ENCODE measurements at regions not wholly inside any gene's neighbourhood (a gene's known extent, or its start where the extent isn't known, plus 50 kb on each side); places are given as distances from the start of the nearest gene placed in this dataset.

DNA sequence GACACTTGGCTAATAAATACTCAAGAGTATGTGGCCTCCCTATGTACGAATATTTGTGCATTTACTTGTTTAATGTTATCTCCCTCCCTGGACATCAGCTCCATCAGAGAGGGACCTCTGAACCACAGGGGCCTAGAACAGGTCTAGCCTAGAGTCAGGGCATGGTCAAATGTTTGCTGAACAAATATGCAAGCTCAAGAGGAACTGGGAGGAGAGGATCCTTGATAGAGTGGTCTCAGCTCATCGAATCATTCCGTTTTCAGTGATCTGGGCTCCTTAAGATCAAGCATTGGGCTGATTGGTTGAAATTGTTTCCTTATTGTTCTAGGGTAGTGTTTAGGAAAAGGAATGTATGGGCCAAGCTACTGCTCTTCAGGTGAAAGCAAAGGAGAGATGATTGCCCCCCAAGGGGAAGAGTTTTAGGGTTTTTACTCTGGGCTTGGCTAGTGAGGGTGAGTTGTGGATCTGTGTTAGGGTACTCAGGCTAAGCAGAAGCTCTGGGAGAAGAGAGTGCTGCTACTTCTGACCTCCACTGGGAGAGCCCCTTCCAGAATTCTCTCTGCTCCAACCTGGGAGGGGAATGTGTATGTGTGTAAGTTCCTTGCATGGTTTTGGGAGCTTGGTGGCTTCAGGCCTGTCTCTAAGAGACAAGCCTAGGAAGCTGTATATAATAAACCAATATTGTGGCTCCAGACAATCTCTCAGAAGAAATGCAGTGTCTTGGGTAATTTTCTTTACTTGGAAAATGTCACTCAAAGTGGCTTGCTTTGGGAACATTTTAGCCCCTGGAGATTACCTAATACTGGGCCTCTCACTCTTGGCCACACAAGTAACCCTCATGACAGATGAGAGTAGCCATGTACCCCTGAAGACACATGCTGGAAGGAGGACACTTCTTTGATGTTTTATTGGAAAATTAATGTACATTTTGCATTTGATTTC lies 110.0 kb downstream of the EMX2 start:
- peaks cover 4 to 22% of the 10 kb centered on the region in 2 donors for H3K4me1 Mint-ChIP-seq (ENCODE audit: low read depth in 2 of 2)
- ATAC-seq (peak; percentile 17 to 57), DNase-seq (ENCODE audit: low spot score) (no peak)
- H3K9me3 Mint-ChIP-seq = peaks cover 17% of the 10 kb centered on the region
- H3K36me3 Mint-ChIP-seq = peaks cover 15% of the 10 kb centered on the region
- peak overlapping the region; percentile 34 for H3K4me3 Mint-ChIP-seq
- H3K27me3 Mint-ChIP-seq = peaks cover 19 to 22% of the 10 kb centered on the region in 2 donors
- no peak overlapping the region for H3K27ac Mint-ChIP-seq

DNA sequence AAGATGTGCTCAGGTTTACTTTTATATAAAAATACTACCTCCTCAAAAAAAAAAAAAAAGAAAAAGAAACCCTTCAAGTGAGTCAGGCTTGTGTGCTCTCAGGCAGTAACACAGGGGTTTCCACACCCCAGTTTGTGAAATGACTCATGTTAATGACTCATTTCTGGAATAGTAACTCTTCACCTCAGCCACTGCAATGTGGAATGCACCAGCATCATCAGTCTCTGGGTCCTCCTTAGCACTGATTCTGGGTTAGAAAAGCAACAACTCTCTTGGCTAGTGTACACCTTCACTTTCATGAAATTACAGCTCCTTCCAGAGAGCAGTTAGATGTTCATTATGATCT lies 110.6 kb downstream of the EMX2 start:
- H3K4me3 Mint-ChIP-seq = peak overlapping the region; percentile 34
- ATAC-seq = peak; percentile 91 to 93
- no peak for DNase-seq (ENCODE audit: low spot score)
- H3K9me3 Mint-ChIP-seq = peaks cover 17% of the 10 kb centered on the region
- H3K27ac Mint-ChIP-seq = no peak overlapping the region
- H3K27me3 Mint-ChIP-seq = peaks cover 19 to 22% of the 10 kb centered on the region in 2 donors
- peaks cover 15% of the 10 kb centered on the region for H3K36me3 Mint-ChIP-seq
- H3K4me1 Mint-ChIP-seq (ENCODE audit: low read depth in 2 of 2) = peaks cover 4 to 22% of the 10 kb centered on the region in 2 donors

DNA sequence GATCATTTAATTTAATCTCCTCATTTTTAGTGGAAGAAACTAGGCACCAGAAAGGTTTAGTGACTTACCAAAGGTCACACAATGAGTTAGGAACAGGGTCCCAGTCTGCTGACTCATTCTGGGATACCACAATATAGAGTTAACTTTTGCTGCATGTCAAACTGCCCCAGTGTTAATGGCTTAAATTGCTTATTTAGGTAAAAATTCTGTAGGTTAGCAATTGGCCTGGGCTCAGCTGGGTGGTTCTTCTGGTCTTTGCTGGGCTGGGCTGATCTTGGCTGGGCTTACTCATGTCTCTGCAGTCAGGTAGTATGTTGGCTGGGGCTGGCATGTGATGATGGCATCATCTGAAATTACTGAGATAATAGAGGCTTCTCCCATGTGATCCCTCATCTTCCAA lies 111.6 kb downstream of the EMX2 start:
- no peak for ATAC-seq
- peaks cover 22 to 26% of the 10 kb centered on the region in 2 donors for H3K27me3 Mint-ChIP-seq
- H3K27ac Mint-ChIP-seq = no peak overlapping the region
- peaks cover 4 to 22% of the 10 kb centered on the region in 2 donors for H3K4me1 Mint-ChIP-seq (ENCODE audit: low read depth in 2 of 2)
- H3K36me3 Mint-ChIP-seq = peaks cover 15% of the 10 kb centered on the region
- H3K9me3 Mint-ChIP-seq = peaks cover 17% of the 10 kb centered on the region
- H3K4me3 Mint-ChIP-seq = no peak overlapping the region
- no peak for DNase-seq (ENCODE audit: low spot score)

DNA sequence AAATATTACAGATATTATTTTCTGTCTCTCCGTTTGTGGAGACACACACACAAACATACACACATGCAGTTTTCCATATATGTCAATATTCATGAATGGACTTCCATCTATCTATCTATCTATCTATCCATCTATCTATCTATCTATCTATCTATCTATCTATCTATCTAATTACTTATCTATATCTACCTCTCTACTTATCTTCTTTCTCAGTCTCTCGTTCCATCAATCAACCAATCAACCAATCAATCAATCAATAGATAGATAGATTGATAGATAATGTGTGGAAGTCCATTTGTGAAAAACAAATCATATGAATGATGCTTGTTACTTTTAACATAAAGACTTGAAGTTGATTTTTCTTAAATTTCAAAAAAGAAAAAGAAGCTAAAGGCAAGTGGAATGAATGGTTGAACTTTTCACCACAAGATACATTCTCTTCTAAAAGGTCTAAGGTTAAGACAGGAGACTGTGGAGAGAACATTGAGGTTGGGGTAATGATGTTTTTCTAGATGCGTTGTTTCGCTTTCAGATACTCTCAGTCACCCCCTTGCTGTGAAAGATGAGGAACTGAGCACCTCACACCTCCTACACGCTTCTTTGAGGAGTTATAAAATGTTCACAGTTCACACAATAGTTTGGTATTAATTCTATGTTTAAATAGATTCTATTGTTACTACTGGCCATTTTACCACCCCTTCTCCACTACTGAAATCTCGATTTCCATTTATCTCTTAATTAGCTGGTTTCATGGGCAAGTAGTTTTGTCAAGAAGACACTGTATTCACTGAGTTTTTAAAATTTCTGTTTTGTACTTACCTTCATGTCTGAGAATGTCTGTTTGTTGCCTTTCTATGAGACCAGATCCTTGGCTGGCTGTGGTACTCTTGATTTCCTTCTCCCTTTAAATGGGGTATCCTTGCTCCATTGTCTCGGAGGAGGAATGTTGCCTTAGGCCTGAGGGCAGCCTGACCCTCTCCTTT lies 114.1 kb downstream of the EMX2 start:
- Mint-ChIP-seq H3K27me3 (peaks cover 19 to 22% of the 10 kb centered on the region in 2 donors), H3K9me3 (peaks cover 7% of the 10 kb centered on the region), H3K27ac (no peak overlapping the region), H3K4me3 (no peak overlapping the region), H3K36me3 (no peaks in the 10 kb centered on the region), H3K4me1 (ENCODE audit: low read depth in 2 of 2) (peaks cover 4 to 22% of the 10 kb centered on the region in 2 donors)
- ATAC-seq (peak in 1 of 2 donors; percentile 60), DNase-seq (ENCODE audit: low spot score) (no peak)

DNA sequence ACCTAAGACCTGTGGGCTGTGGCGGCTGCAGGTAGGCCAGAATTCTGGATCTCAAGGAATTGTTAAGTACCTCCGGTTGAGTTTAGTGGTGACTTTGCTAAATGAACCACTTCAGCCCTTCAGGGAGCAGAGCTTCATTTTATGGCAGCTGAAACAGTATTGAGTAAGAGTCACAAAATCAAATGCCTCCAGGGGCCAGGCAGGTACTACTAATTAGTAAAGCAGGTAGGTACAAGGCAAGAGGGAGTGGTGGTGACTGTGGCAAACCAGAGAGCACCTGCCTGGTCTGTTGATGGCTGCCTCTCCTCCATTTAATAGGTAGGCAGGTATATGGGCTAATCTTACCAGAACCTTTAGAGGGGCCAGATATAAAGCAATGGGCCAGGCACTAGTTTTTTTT lies 118.8 kb downstream of the EMX2 start:
- no peak overlapping the region for H3K27ac Mint-ChIP-seq
- H3K4me3 Mint-ChIP-seq = no peak overlapping the region
- peaks cover 0 to 4% of the 10 kb centered on the region in 2 donors for H3K4me1 Mint-ChIP-seq (ENCODE audit: low read depth in 2 of 2)
- H3K36me3 Mint-ChIP-seq = no peaks in the 10 kb centered on the region
- no peaks in the 10 kb centered on the region for H3K9me3 Mint-ChIP-seq
- DNase-seq (ENCODE audit: low spot score) (no peak), ATAC-seq (no peak)
- H3K27me3 Mint-ChIP-seq = peaks cover 13 to 25% of the 10 kb centered on the region in 2 donors

DNA sequence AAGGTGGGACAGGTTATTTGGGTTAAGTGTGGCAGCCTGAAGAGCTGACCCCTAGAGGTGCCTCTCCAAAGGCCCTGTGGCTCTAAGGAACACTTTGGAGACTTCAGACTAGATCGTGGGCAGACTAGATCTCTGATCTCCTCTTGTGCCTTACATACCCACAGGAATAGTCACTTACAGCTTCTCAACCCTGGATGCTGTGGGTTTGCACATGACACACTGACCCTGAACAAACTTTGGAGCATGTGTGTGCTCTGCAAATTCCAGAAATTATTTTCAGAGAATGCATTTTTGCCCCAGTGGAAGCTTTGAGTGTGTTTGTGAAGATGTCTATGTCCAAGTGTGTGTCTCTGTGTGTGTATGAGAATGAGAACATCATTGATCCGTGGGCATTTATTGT lies 119.6 kb downstream of the EMX2 start:
- Mint-ChIP-seq H3K4me1 (ENCODE audit: low read depth in 2 of 2) (no peaks in the 10 kb centered on the region), H3K9me3 (no peaks in the 10 kb centered on the region), H3K27ac (no peak overlapping the region), H3K27me3 (peaks cover 11 to 31% of the 10 kb centered on the region in 2 donors), H3K4me3 (no peak overlapping the region), H3K36me3 (no peaks in the 10 kb centered on the region)
- DNase-seq (ENCODE audit: low spot score) (no peak), ATAC-seq (no peak)

DNA sequence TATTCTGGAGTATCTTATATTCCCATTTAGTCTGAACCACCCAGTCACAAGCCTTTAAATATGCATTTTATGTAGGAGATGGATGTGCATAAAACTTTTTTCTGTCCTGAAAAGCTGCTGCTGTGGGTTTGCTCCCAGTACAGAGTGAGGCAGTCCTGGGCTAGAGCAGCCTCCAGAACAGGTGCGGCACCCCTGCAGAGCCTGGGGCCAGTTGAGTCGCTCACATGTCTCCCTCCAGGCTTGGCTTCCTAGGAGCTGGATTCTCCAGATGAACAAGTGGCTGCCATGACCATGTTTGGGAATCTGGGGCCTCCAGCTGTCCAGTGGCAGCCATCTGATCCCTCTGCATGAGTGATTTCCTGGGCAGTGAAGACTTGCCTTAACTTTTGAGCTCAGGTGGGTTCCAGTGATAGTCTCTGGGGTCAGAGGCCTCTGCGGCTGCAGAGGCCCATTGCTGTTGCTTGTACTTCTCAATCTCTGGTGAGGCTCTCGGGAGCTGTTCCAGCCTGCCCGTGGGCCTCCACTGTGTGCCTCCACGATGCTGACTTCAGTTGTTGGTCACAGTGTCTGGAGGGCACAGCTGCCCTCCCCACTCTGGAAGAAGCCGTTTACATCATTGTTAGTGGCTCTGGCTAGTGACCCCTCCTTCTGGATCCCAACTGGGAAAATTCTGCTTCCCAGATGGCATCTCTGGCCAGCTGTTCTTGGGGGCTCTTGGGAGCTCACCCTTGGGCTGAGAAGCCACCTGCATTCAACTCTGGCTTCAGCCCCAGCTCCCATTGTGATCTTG lies 120.4 kb downstream of the EMX2 start:
- peaks cover 12 to 34% of the 10 kb centered on the region in 2 donors for H3K27me3 Mint-ChIP-seq
- no peaks in the 10 kb centered on the region for H3K36me3 Mint-ChIP-seq
- no peak overlapping the region for H3K4me3 Mint-ChIP-seq
- no peaks in the 10 kb centered on the region for H3K9me3 Mint-ChIP-seq
- no peak for DNase-seq (ENCODE audit: low spot score)
- no peak for ATAC-seq
- H3K4me1 Mint-ChIP-seq (ENCODE audit: low read depth in 2 of 2) = no peaks in the 10 kb centered on the region
- no peak overlapping the region for H3K27ac Mint-ChIP-seq

DNA sequence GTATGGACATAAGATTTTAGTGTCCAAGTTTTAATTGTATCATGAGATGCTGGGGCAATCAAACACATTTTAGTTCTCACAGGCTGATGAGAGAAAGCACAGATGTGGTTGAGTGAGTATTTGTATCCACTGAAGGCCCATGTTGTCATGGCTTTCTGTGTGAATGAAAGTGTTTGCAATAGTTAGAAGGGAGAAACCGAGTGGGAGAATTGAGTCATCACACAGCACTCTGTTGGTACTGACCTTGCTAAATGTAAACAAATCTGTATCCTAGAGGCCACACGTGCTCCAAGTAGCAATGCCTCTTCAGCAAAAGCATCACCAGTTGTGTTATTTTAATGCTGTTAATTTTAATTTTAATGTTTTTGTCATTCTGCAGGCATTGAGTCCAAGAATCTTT lies 121.2 kb downstream of the EMX2 start:
- no peak overlapping the region for H3K27ac Mint-ChIP-seq
- peaks cover 12 to 31% of the 10 kb centered on the region in 2 donors for H3K27me3 Mint-ChIP-seq
- H3K36me3 Mint-ChIP-seq = no peaks in the 10 kb centered on the region
- DNase-seq (ENCODE audit: low spot score) (no peak), ATAC-seq (peak in 1 of 2 donors; percentile 67)
- H3K4me1 Mint-ChIP-seq (ENCODE audit: low read depth in 2 of 2) = no peaks in the 10 kb centered on the region
- no peak overlapping the region for H3K4me3 Mint-ChIP-seq
- no peaks in the 10 kb centered on the region for H3K9me3 Mint-ChIP-seq

DNA sequence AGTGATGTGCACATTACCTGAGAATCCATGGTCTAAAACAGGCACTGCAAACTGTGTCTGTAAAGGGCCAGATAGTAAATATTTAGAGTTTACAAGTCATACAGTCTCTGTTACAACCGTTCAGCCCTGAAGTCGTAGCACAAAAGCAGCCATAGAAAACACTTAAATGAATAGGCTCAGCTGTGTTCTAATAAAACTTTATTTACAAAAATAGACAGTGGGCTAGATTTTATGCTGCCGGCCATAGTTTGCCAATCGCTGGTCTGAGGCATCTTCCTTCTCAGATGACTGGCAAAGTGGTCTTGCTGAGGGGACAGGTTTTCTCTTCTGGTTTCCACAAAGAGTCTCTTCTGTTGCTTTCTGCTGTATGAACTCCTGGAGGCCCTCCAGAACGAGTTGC lies 121.7 kb downstream of the EMX2 start:
- no peak overlapping the region for H3K27ac Mint-ChIP-seq
- ATAC-seq (no peak), DNase-seq (ENCODE audit: low spot score) (no peak)
- H3K4me1 Mint-ChIP-seq (ENCODE audit: low read depth in 2 of 2) = no peaks in the 10 kb centered on the region
- no peaks in the 10 kb centered on the region for H3K9me3 Mint-ChIP-seq
- no peak overlapping the region for H3K4me3 Mint-ChIP-seq
- H3K36me3 Mint-ChIP-seq = no peaks in the 10 kb centered on the region
- H3K27me3 Mint-ChIP-seq = peaks cover 11 to 26% of the 10 kb centered on the region in 2 donors

DNA sequence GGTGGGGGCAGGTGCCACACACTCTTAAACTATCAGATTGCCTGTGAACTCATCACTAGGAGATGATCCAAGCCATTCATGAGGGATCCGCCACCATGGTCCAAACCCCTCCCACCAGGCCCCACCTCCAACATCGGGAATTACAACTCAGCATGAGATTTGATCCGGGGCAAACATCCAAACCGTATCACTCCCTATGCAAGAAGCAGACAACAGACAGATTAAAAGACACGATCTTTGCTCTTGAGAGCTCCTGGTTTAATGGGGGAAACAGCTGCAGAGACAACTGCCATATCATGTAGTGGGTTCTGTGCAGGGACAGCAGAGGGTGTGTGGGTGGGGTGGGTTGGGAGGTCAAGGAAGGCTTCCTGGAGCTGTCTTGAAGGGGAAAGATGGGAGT lies 123.6 kb downstream of the EMX2 start:
- Mint-ChIP-seq H3K4me1 (ENCODE audit: low read depth in 2 of 2) (no peaks in the 10 kb centered on the region), H3K9me3 (no peaks in the 10 kb centered on the region), H3K36me3 (no peaks in the 10 kb centered on the region), H3K4me3 (no peak overlapping the region), H3K27me3 (peaks cover 6 to 15% of the 10 kb centered on the region in 2 donors), H3K27ac (no peak overlapping the region)
- ATAC-seq (no peak), DNase-seq (ENCODE audit: low spot score) (no peak)

DNA sequence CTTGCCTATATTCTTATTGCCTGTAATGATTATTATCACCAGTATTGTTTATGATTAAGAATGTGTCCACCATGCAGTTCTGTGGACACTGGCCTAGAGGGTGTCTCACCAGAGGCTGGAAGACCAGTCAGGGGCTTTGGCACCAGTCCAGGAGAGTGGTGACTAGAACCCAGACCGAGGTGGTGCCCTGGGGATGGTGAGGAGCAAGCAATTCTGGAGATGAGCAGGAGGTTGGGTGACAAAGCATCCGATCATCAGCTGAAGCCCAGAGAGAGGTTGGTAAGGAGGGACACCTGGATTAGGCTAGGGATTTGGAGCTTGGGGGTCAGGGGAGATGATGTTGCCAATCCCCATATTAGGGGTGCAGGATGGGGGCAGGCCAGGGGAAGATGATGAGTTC lies 124.4 kb downstream of the EMX2 start:
- Mint-ChIP-seq H3K27me3 (peaks cover 6 to 15% of the 10 kb centered on the region in 2 donors), H3K9me3 (no peaks in the 10 kb centered on the region), H3K27ac (no peak overlapping the region), H3K4me3 (no peak overlapping the region), H3K4me1 (ENCODE audit: low read depth in 2 of 2) (no peaks in the 10 kb centered on the region), H3K36me3 (no peaks in the 10 kb centered on the region)
- ATAC-seq (no peak), DNase-seq (ENCODE audit: low spot score) (no peak)

DNA sequence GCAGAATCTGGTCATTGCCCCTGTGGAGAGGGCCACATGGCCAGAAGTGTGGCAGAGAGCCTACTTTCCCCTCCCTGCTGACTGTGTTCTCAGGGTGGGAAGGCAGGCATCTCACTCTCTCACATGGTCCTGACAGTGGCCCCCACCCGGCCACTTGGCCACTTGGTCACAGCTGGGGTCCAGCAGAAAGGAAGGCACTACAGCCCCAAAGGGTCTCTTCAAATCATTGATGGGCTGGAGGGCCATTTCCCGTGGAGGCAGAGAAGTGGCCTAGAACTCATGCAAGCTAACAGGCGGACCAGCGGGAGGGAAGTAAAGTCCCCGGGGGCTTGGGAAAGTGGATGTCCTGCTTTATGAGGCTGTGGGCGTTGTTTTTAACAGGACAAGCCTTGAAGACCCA lies 125.3 kb downstream of the EMX2 start:
- H3K27ac Mint-ChIP-seq = no peak overlapping the region
- H3K4me3 Mint-ChIP-seq = no peak overlapping the region
- H3K27me3 Mint-ChIP-seq = peaks cover 9 to 15% of the 10 kb centered on the region in 2 donors
- no peaks in the 10 kb centered on the region for H3K36me3 Mint-ChIP-seq
- H3K9me3 Mint-ChIP-seq = no peaks in the 10 kb centered on the region
- DNase-seq (ENCODE audit: low spot score) (no peak), ATAC-seq (no peak)
- H3K4me1 Mint-ChIP-seq (ENCODE audit: low read depth in 2 of 2) = no peaks in the 10 kb centered on the region

DNA sequence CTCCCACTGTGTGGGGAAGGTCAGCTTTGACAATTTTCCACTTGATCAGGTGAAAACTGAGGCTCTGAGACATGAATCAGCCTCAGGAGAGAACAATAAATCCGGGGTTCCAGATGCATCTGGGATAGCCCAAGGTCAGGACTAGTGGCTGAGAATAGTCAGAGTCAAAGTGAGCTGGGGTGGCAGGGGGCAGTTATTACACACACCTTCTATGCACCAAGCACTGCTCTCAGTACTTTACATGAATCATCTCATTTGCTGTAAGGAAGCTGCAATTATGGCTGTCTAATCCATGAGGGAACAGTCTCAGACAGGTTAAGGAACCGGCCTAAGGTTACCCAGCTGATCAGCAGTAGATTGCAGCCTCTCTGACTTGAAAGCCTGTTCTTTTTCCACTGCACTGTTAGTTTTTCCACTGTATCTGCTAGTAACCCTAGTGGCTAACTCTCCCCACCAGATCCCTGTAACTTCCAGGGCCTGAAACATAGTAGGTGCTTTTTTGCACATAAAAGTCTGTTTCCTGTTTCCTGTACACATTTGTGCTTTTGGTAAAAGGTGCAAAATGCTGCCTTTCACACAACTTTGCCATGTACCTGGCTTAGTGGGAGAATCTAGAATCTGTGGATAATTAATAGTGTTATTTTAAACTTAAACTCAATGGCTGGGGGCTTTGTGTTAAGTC lies 125.9 kb downstream of the EMX2 start:
- DNase-seq (ENCODE audit: low spot score) = no peak
- no peak overlapping the region for H3K27ac Mint-ChIP-seq
- no peaks in the 10 kb centered on the region for H3K36me3 Mint-ChIP-seq
- H3K4me3 Mint-ChIP-seq = no peak overlapping the region
- peaks cover 9 to 15% of the 10 kb centered on the region in 2 donors for H3K27me3 Mint-ChIP-seq
- no peaks in the 10 kb centered on the region for H3K4me1 Mint-ChIP-seq (ENCODE audit: low read depth in 2 of 2)
- no peaks in the 10 kb centered on the region for H3K9me3 Mint-ChIP-seq
- no peak for ATAC-seq

Data from natural killer cell treated with Interleukin-12 subunit alpha and Interleukin-12 subunit beta and Interleukin-15 and Interleukin-18, amount 100 ng/mL, for 72 hours (primary cell).